HG03060 (cell line): ENCODE measurements at regions not wholly inside any gene's neighbourhood (a gene's known extent, or its start where the extent isn't known, plus 50 kb on each side); places are given as distances from the start of the nearest gene placed in this dataset.
"Not testable (repeated sequence)": the region's sequence is repeated elsewhere in the genome, so short reads cannot be mapped to it uniquely, and the experiment has no call there.

Experiments
- ATAC-seq: cut with Tn5 transposase; IDR thresholded peaks from one replicate; pipeline ENCODE4 v1.9.1; 2021; ENCODE audit warnings: low read depth, moderate number of reproducible peaks; ENCODE audit not compliant: unreplicated experiment

- no peak for ATAC-seq
Measured at GRCh38 chr14:34303811-34304210, 158.2 kb downstream of the SPTSSA start.

- ATAC-seq, result no peak
Measured at GRCh38 chr14:34302654-34303053, 159.4 kb downstream of the SPTSSA start.

- ATAC-seq, result no peak
Measured at GRCh38 chr14:34300882-34301734, 160.9 kb downstream of the SPTSSA start.

DNA sequence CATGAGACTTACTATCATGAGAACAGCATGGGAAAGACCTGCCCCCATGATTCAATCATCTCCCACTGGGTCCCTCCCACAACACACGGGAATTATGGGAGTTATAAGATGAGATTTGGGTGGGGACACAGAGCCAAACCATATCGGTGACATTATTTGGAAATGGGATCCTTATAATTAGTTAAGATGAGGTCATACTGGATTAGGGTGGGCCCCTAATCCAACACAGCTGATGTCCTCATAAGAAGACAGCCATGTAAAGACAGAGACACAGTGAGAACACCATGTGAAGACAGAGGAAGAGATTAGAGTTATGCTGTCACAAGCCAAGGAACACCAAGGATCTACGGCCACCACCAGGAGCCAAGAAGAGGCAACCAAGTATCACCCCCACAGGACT, 161.7 kb downstream of the SPTSSA start:
- ATAC-seq, result no peak

GRCh38 chr14:34299360-34299759, 162.7 kb downstream of the SPTSSA start:
- ATAC-seq, result no peak

- no peak for ATAC-seq
Measured at GRCh38 chr14:34297786-34298520, 164.1 kb downstream of the SPTSSA start.

DNA sequence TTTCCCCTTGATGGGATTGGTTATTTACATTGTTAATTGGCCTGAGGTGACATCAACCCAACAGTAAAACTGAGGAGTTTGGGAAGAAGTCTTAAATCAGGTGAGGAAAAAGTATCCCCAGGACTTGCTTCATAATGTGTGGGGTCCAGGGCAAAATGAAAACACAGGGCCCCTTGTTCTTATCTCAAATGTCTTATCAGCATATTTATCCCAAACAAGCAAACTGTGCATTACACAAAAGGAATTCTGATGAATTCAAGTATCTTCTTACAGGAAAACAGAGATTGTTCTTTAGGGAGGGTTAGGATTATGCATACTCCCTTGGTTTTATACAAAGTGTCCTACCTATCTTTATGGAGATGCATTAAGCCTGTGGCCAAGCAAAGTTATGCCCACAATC, 178.4 kb downstream of the SPTSSA start:
- ATAC-seq, result no peak

DNA sequence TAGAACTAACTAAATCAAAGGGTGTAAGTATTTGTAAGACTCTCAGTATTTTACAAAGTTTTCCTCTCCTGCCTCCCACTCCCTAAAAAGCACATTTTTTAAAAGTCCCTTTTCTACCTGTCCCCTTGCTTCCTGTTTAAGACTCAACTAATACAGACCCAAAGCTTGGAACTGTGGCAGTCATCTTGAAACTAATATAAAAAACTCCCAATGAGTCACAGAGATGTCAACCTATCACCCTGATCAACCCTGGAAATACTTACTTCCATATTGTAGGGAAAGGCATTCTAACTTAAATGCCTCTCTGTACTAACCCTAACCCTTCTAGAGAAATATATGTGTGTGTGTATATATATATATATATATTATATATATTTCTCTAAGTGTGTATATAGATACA, 184.8 kb downstream of the SPTSSA start:
- ATAC-seq, result no peak

DNA sequence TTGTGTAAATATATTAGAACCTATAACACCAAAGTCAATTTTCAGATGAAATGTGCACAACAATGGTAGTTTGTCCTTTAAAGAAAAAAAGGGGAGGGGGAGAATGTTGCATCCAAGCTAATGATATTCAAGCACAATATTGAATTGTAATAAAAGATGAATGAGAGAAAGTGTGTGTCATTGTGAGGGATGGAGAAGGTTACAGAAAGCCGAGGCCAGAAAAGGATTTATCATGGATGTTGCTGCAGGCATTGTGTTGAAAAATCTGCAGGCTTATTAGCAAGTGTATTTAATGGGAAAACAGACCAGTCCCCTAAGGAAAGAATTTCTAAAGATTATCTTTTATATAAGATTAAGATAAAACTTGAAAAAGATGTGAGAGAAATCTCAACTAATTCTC, 186.5 kb downstream of the SPTSSA start:
- ATAC-seq, result no peak

GRCh38 chr14:34275078-34275477, 187.0 kb downstream of the SPTSSA start:
- no peak for ATAC-seq

- not testable (repeated sequence) for ATAC-seq
Measured at GRCh38 chr14:34273716-34274115, 188.3 kb downstream of the SPTSSA start.

GRCh38 chr14:34270361-34270760, 191.7 kb downstream of the SPTSSA start:
- no peak for ATAC-seq

GRCh38 chr14:34266344-34266743, 195.7 kb downstream of the SPTSSA start:
- ATAC-seq, result no peak

GRCh38 chr14:34262127-34262910, 199.7 kb downstream of the SPTSSA start:
- no peak for ATAC-seq

DNA sequence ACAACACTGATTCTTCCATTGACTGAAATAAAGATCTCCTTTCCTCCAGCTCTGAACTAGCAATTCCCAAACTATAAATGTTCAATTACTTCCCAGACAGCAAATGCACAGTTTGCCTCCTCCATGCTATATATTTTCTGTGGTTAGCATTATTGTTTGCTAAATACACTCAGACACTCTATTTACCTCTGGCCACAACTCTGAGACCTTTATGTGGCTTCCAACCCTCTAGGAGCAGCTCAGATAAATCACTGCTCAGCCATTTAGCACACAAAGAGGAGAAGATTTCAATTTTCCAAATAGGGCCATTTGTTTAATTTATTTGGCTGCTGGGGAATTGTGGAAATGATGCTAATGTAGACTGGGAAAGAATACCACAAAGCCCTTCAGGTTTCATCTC, 202.0 kb downstream of the SPTSSA start:
- no peak for ATAC-seq

- ATAC-seq, result no peak
Measured at GRCh38 chr14:34258318-34258717, 203.7 kb downstream of the SPTSSA start.

- no peak for ATAC-seq
Measured at GRCh38 chr14:34257505-34257904, 204.5 kb downstream of the SPTSSA start.

GRCh38 chr14:34256223-34256622, 205.8 kb downstream of the SPTSSA start:
- no peak for ATAC-seq

GRCh38 chr14:34254571-34254970, 207.5 kb downstream of the SPTSSA start:
- ATAC-seq, result no peak

- no peak for ATAC-seq
Measured at GRCh38 chr14:34254031-34254430, 208.0 kb downstream of the SPTSSA start.

DNA sequence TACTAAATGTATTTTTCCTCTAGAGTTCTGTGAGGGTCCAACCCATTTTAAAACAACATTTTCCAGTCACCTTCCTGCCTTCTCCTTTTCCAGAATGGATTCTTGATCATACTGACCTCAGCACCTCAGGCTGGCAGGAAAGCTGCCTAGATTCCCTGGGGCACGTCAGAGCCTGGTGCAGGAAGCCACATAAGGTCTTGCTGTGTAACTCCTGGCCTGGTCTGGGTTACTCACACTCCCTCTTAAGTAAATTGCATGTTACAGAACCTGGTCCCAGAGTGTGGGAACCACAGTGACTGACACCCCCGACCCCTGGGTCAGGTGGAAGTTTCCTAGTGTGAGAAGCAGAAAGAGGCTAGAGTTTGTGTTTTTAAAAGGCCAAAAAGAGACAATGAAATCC, 209.8 kb downstream of the SPTSSA start:
- no peak for ATAC-seq
